ENCODE measurements at regions not wholly inside any gene's neighbourhood (a gene's known extent, or its start where the extent isn't known, plus 50 kb on each side); places are given as distances from the start of the nearest gene placed in this dataset.
"Not testable (repeated sequence)": the region's sequence is repeated elsewhere in the genome, so short reads cannot be mapped to it uniquely, and the experiment has no call there.

- no peak overlapping the region for H3K27ac Mint-ChIP-seq
- DNase-seq (no peak), ATAC-seq (ENCODE audit: poor library complexity) (no peak)
- no peaks in the 10 kb centered on the region for H3K9me3 Mint-ChIP-seq
- ChIA-PET CTCF (no interaction called here), POLR2A (no interaction called here)
- Histone ChIP-seq H3K4me1 (ENCODE audit: insufficient read depth, low read length) (no peaks in the 10 kb centered on the region), H3K27ac (ENCODE audit: low read depth in 1 of 2, low read length in 2 of 2) (no peak overlapping the region), H3K27me3 (ENCODE audit: control insufficient read depth in 1 of 2, insufficient read depth in 2 of 2, low read length in 2 of 2) (no peaks in the 10 kb centered on the region), H3K9me3 (ENCODE audit: control insufficient read depth in 1 of 2, insufficient read depth in 1 of 2, low read length in 2 of 2) (no peaks in the 10 kb centered on the region), H3K4me3 (ENCODE audit: low read length) (no peak overlapping the region), H3K36me3 (ENCODE audit: insufficient read depth, low read length) (no peaks in the 10 kb centered on the region)
- intact Hi-C loops (cut with DNase I, micrococcal nuclease): no loop called here
- H3K4me1 Mint-ChIP-seq (ENCODE audit: low read depth): no peaks in the 10 kb centered on the region
- TF ChIP-seq, protein P1, sequence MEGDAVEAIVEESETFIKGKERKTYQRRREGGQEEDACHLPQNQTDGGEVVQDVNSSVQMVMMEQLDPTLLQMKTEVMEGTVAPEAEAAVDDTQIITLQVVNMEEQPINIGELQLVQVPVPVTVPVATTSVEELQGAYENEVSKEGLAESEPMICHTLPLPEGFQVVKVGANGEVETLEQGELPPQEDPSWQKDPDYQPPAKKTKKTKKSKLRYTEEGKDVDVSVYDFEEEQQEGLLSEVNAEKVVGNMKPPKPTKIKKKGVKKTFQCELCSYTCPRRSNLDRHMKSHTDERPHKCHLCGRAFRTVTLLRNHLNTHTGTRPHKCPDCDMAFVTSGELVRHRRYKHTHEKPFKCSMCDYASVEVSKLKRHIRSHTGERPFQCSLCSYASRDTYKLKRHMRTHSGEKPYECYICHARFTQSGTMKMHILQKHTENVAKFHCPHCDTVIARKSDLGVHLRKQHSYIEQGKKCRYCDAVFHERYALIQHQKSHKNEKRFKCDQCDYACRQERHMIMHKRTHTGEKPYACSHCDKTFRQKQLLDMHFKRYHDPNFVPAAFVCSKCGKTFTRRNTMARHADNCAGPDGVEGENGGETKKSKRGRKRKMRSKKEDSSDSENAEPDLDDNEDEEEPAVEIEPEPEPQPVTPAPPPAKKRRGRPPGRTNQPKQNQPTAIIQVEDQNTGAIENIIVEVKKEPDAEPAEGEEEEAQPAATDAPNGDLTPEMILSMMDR (IDR thresholded peaks at IDR 0.05): no peak
- no peaks in the 10 kb centered on the region for H3K36me3 Mint-ChIP-seq (ENCODE audit: low read depth)
- peaks cover 4% of the 10 kb centered on the region for H3K27me3 Mint-ChIP-seq
- H3K4me3 Mint-ChIP-seq: no peak overlapping the region
These were observed 104.0 kb downstream of the CEP44 start for GRCh38 chr4:174387721-174388120.

DNA sequence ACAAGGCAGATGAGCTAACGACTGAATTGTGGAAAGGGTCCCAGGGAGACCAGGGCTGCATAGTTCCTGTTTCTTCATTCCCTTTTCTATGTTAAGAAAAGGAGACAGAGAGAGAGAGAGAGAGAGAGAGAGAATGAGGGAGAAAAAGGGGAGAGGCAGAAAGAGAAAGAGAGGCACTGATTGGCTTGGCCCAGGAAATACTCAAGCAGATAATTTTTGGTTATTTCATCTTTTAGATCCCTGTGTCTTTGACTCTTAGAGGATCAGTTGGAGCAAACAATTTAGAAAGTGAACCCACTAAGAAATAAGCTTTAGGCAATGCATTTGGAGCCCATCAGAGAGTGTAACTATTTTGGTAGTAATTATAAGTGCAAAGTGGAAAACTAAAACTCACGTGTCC, 103.4 kb downstream of the CEP44 start:
- no peaks in the 10 kb centered on the region for H3K9me3 ChIP-seq (ENCODE audit: control insufficient read depth in 1 of 2, insufficient read depth in 1 of 2, low read length in 2 of 2)
- no peak overlapping the region for H3K4me3 ChIP-seq (ENCODE audit: low read length)
- ChIA-PET POLR2A (no interaction called here), CTCF (no interaction called here)
- Mint-ChIP-seq H3K27ac (no peak overlapping the region), H3K9me3 (no peaks in the 10 kb centered on the region), H3K4me3 (no peak overlapping the region), H3K4me1 (ENCODE audit: low read depth) (no peaks in the 10 kb centered on the region), H3K36me3 (ENCODE audit: low read depth) (no peaks in the 10 kb centered on the region), H3K27me3 (peaks cover 4% of the 10 kb centered on the region)
- intact Hi-C loops (cut with DNase I, micrococcal nuclease): no loop called here
- no peaks in the 10 kb centered on the region for H3K36me3 ChIP-seq (ENCODE audit: insufficient read depth, low read length)
- no peak overlapping the region for H3K27ac ChIP-seq (ENCODE audit: low read depth in 1 of 2, low read length in 2 of 2)
- H3K27me3 ChIP-seq (ENCODE audit: control insufficient read depth in 1 of 2, insufficient read depth in 2 of 2, low read length in 2 of 2): no peaks in the 10 kb centered on the region
- DNase-seq (no peak), ATAC-seq (ENCODE audit: poor library complexity) (no peak)
- H3K4me1 ChIP-seq (ENCODE audit: insufficient read depth, low read length): no peaks in the 10 kb centered on the region
- TF ChIP-seq, protein P1 (IDR thresholded peaks at IDR 0.05): no peak

GRCh38 chr4:174383783-174384182, 100.1 kb downstream of the CEP44 start:
- Mint-ChIP-seq H3K27me3 (peaks cover 10% of the 10 kb centered on the region), H3K9me3 (no peaks in the 10 kb centered on the region), H3K36me3 (ENCODE audit: low read depth) (no peaks in the 10 kb centered on the region), H3K4me3 (no peak overlapping the region), H3K27ac (no peak overlapping the region), H3K4me1 (ENCODE audit: low read depth) (no peaks in the 10 kb centered on the region)
- ChIA-PET POLR2A (no interaction called here), CTCF (no interaction called here)
- DNase-seq: no peak
- Histone ChIP-seq H3K27ac (ENCODE audit: low read depth in 1 of 2, low read length in 2 of 2) (no peak overlapping the region), H3K4me3 (ENCODE audit: low read length) (no peak overlapping the region), H3K9me3 (ENCODE audit: control insufficient read depth in 1 of 2, insufficient read depth in 1 of 2, low read length in 2 of 2) (no peaks in the 10 kb centered on the region), H3K4me1 (ENCODE audit: insufficient read depth, low read length) (no peaks in the 10 kb centered on the region), H3K27me3 (ENCODE audit: control insufficient read depth in 1 of 2, insufficient read depth in 2 of 2, low read length in 2 of 2) (no peaks in the 10 kb centered on the region), H3K36me3 (ENCODE audit: insufficient read depth, low read length) (no peaks in the 10 kb centered on the region)
- TF ChIP-seq, protein P1 (IDR thresholded peaks at IDR 0.05): no peak
- intact Hi-C loops (cut with DNase I, micrococcal nuclease): no loop called here
- ATAC-seq (ENCODE audit: poor library complexity): no peak

- DNase-seq; CTCF ChIA-PET; H3K4me3 ChIP-seq (ENCODE audit: low read length); H3K27ac ChIP-seq (ENCODE audit: low read depth in 1 of 2, low read length in 2 of 2); POLR2A ChIA-PET; intact Hi-C loops (cut with DNase I, micrococcal nuclease); H3K27me3 ChIP-seq (ENCODE audit: control insufficient read depth in 1 of 2, insufficient read depth in 2 of 2, low read length in 2 of 2); H3K36me3 ChIP-seq (ENCODE audit: insufficient read depth, low read length); H3K9me3 Mint-ChIP-seq; ATAC-seq (ENCODE audit: poor library complexity); H3K4me1 ChIP-seq (ENCODE audit: insufficient read depth, low read length); H3K27ac Mint-ChIP-seq; H3K9me3 ChIP-seq (ENCODE audit: control insufficient read depth in 1 of 2, insufficient read depth in 1 of 2, low read length in 2 of 2); H3K4me1 Mint-ChIP-seq (ENCODE audit: low read depth); H3K36me3 Mint-ChIP-seq (ENCODE audit: low read depth); H3K4me3 Mint-ChIP-seq: not testable (repeated sequence)
- H3K27me3 Mint-ChIP-seq: peaks cover 14% of the 10 kb centered on the region
These were observed 99.4 kb downstream of the CEP44 start for GRCh38 chr4:174382938-174383605.

Measured in CD4-positive, alpha-beta T cell (primary cell).